CD4-positive, alpha-beta T cell treated with Interleukin-15 for 1 hour (primary cell): ENCODE measurements at regions not wholly inside any gene's neighbourhood (a gene's known extent, or its start where the extent isn't known, plus 50 kb on each side); places are given as distances from the start of the nearest gene placed in this dataset.

Experiments used
- DNase-seq: peaks from one replicate; pipeline ENCODE4 v3.0.0-alpha.2; 2020

GRCh38 chr12:24020397-24021163, 71.1 kb upstream of the SOX5 start:
- DNase-seq: no peak

- no peak for DNase-seq
Measured at GRCh38 chr12:24015833-24016160, 66.3 kb upstream of the SOX5 start.

DNA sequence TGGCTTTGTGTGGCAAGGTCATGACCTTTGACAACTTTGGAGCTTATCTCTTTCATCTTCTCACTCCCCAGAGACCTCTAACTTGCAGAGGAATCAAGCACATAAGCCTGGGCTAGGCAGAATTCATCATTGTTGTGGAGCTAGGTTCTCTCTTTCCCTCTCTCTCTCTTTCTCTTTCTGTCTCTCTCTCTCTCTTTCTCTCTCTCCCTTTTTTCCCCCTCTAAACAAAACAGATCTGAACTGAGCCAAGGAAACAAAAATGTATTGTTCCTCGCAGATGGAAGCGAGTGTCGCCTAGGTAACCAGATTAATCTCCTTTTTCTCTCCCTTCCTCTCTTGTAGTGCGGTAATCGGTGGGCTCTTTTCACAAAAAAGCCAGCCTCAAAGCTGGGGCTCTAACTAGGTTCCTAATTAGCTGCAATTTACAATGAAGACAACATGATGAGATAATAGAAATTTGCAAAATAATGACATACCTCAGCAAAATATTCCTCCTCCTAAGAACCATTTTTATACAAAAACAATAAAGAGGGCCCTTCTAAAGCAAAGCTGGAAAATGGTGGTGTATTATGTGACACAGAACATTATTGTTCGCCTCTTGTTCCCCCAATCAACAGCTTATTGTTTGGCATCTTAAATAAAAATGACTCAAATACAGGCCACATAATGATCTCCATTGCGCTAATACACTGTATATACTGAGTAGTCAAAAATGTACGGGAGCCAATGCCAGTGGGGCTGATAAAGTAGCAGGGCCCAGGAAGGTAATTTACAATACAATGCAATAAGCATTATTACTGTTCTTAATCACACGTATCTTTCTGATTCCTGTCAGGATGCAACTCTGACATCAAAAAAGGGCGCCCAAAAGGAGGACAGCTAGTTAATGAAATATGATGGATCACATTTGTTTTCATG, 65.7 kb upstream of the SOX5 start:
- no peak for DNase-seq

GRCh38 chr12:24014240-24014639, 64.8 kb upstream of the SOX5 start:
- no peak for DNase-seq

GRCh38 chr12:24012528-24012927, 63.1 kb upstream of the SOX5 start:
- no peak for DNase-seq

- DNase-seq: no peak
Measured at GRCh38 chr12:24011927-24012507, 62.5 kb upstream of the SOX5 start.

DNA sequence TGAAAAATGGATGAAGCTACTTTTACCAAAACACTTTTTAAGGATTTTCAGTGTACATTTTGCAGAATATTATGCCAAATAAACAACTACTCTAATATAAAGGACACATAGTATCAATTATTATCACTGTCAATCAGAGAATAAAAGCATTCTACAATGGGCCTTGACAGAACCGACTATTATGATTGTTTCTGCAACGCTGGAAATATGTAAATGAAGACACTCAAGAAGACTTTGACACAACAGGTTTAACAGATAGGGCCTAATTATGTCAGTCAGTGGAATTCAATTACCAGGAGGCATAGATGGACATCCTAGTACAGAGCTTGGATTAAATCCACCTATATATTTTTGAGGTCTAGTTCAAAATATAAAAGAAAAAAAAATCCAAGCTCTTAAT, 58.7 kb upstream of the SOX5 start:
- no peak for DNase-seq
